NCI-H82 (cell line): ENCODE measurements at regions not wholly inside any gene's neighbourhood (a gene's known extent, or its start where the extent isn't known, plus 50 kb on each side); places are given as distances from the start of the nearest gene placed in this dataset.
"Not testable (repeated sequence)": the region's sequence is repeated elsewhere in the genome, so short reads cannot be mapped to it uniquely, and the experiment has no call there.

Experiments
- DNase-seq: peaks from one replicate; lab custom pipeline; 2025; lab: John Stamatoyannopoulos, UW

DNA sequence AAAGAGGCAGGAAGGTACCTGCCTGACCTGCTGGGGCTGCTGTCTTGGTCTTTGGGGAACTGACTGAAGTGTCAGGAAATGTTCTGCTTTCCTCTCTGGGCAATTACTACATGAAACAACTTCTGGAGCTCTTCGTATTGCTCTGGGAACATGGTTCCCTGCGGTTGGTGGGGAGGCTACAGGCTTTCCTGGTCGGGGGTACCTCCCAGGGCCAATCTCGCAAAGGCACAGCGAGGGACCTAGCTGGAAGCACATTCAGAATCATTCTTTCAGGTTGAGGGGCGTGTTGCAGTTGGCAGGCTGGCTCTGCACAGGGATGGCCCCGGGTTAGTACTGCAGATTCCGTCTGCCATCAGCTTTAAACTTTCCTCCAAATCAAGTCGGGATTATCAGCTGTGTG is 88.9 kb upstream of the RANBP3L start:
- DNase-seq = no peak

DNA sequence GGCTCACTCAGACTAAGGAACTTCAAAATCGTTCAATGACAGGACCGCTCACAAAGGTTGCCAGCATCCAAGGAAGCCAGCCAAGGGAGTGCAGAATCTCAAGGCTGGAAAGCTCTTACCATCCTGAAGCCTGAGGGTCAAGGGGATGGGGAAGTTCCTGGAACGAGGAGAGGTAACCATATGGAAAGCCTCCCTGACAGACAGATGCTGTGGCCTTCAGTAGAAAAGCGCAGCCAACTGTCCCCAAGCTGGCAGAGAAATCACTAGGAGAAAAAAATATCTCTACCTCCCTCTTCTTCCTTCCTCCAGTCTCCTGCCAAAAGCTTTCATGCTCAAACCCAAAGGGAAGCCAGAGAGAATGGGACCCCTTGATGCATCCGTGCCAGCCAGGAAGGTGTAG is 90.5 kb upstream of the RANBP3L start:
- no peak for DNase-seq

DNA sequence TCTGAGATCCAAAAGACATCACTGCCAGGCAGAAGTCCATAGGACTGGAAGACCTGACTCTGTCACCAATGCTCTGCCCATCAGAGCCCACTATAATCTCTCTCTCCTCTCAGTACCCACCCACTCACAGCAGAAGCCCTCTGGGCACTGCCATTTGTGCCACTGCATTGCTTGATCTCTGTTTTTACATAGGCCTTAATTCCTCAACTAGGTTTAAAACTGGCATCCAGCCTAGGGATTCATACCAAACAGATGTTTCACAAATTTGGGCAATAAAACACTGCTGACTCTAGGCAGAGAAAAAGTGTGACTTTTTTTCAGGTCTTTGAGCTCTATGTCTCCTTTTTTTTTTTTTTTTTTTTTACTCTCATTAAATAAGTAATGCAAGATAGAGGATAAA is 91.1 kb upstream of the RANBP3L start:
- DNase-seq = no peak

DNA sequence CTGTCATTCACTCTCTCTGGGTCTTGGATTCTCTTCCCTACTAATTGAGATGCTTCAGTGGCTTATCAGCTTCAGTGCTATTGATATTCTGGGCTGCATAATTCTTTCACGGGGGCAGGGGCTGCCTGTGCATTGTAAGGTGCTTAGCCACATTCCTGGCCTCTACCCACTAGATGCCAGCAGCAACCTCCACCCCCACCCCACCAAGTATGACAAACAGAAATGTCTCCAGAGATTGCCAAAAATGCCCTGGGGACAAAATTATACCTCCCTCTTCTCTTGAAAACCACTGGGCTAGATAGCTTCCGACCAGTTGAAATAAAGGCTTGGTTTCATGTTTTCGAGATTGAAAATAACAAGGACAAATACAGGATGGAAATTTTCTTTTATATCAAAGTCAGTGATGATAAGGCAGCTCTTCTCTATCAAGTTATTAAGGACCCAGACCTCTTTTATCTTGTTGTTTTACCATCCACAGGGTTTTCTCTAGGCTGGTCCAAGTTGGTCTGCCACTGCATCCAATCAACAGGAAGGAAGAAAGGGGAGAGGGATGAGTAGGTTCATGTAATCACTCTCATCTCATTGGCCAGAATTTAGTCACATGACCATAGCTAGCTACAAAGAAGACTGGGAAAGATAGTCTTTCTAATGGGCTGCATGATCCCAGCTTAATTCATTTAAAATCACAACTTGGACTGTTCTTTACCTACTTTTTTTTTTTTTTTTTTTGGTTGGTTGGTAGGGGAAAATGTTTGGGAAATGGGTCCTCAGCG is 92.1 kb upstream of the RANBP3L start:
- DNase-seq = peak; percentile 5

DNA sequence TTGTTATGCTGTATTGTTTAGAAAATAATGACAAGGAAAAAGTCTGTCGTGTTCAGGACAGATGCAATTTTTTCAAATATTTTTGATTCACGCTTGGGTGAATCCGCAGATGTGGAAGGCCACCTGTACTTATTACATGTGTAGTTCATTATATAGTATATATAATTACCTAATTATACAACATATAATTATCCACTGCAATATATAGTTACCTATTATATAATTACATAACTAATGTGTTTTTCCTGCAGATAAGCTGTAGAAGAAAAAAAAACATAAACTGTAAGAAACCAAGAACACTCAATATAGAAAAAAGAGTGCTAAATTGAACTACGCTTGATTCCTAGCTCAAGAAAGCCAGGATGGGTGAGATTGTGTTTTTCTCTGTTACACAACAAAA is 93.6 kb upstream of the RANBP3L start:
- DNase-seq = no peak

DNA sequence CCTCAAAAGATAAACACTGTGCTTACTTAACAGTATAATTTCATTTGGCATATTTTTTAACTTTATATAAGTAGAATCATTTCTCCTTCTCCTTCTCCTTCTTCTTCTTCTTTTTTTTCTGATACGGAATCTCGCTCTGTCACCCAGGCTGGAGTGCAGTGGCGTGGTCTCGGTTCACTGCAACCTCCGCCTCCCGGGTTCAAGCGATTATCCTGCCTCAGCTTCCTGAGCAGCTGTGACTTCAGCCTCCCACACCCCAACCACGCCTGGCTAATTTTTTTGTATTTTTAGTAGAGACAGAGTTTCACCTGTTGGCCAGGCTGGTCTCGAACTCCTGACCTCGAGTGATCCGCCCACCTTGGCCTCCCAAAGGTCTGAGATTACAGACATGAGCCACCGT is 94.2 kb upstream of the RANBP3L start:
- DNase-seq = not testable (repeated sequence)

DNA sequence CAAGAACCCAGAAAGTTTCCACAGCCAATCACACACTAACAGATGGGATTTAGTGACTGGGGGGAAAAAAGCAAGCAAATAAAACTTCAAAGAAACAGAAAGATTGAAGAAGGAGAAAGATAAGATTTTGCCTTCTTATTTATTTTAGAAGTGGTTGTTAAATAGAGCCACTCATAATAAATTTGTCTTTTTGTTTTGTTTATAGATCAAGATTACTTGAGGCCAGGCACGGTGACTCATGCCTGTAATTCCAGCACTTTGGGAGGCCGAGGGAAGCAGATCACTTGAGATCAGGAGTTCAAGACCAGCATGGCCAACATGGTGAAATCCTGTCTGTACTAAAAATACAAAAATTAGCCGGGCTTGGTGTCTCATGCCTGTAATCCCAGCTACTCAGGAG is 94.9 kb upstream of the RANBP3L start:
- DNase-seq = no peak

DNA sequence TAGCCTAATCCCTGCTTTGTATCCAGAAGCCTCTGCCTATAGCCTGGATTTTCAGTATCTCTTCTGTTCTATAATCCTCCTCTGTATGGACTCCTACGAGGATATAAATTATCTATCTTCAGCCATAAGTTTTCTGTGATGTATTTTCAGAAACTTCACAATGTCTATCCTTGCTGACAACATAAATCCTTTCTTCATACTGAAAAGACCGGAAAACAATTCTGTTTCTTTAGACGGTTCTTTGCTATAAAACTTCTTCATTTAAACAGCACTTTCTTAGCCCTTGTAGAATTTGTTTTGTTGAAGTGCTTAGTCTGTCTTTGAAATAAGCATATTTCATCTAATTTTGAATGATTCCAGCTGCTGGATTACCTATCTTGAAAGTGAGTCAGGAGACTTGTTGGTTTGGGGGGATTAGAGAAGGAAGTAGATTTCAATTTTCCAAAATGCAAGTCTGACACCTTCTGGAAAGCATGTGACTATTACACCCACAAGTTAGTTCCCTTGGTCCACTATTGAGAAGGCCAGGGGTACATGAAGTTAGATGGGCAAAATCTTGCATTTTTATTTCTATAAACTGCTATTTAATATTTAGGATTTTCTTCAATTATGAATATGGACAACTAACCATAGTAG is 96.3 kb upstream of the RANBP3L start:
- peak; percentile 62 for DNase-seq

DNA sequence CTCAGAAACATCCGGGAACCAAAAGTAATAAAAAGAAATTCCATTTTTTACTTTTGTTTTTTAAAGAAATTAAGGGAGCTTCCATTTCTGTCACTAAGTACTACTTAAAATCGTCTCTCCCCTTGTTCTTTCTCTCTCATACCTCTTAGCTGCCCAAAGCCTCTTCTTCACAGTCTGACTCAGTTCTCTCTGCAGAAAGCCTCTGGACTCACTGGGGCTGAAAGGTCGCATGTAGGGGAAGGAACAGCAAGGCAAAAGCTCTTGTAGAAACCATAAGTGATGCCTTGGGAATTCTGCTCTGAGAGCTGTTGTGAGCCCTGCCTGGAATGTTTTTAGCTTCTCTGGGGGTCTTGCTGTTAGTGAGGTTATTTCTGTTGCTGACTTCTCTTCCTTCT is 100.8 kb upstream of the RANBP3L start:
- DNase-seq = no peak

DNA sequence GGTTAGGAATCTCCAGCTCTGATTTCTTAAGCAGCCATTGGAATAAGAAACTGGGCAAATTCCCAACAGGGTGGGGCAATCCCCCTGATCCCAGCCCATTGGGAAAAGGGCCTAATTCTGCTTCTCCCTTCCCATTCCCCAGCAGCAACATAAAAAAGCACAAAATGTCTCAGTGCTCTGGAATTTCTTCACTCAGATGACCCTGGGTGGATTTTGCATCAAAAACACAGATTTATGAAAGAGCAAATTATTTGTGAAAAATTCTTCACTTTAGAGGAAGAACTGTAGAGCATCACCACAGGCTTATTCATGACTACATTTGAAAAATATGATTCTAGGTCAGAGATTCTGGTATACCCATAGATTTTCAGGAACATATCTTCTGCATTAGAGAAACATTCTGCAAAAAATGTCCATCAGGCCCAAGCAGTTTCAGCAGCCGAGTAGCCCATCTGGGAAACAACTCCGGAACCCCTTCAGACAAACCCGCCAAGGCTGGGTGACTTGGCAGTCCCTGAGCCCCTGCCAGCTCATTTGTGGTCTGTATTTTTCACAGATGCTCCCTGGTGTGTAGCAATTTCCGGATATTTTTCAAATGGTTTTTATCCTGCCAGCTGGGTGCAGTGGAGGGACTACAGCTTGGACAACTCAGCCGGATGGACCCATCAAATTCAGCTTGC is 102.1 kb upstream of the RANBP3L start:
- no peak for DNase-seq

DNA sequence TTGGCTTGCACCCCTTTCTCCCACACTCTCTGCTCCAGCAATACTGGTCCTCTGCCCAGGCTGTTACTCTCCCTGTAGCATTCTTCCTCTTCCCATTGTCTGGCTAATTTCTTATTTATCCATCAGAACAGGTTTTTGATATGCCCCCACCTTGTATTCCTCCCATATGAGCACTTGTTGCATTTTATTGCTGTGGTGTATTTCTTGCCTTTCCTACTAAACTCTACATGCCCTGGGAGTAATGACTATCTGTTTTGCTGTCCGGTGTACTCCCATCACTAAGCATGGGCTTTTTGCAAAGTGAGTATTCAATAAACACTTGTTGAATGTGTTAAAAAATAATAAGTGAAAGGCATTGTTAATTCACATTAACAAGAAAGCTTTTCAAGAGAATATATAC is 104.3 kb upstream of the RANBP3L start:
- no peak for DNase-seq

DNA sequence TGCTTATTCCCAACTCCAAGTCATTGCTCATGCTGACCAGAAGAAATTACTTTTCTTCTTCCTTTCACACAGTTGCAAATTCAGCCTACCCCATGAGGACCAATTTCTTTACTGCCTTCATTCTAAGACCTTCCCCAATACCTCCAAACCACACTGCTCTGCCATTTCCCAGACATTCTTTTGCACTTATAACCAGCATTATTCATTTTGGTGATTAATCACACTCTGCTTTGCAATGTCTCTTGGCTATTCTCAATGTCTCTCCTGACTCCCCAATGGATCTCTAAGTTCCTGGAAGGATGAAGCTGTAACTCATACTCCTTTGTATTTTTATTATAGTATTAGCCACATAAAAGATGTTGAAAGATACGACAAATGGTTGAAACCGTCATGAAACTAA is 105.7 kb upstream of the RANBP3L start:
- no peak for DNase-seq

DNA sequence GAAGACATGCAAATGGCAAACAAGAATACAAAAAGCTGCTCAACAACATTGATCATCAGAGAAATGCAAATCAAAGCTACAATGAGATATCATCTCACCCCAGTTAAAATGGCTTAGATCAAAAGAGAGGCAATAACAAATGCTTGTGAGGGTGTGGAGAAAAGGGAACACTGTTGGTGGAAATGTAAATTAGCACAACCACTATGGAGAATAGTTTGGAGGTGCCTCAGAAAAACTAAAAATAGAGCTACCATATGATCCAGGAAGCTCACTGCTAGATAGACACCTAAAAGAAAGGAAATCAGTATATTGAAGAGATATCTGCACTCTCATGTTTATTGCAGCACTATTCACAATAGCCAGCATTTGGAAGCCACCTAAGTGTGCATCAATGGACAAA is 108.0 kb upstream of the RANBP3L start:
- not testable (repeated sequence) for DNase-seq

DNA sequence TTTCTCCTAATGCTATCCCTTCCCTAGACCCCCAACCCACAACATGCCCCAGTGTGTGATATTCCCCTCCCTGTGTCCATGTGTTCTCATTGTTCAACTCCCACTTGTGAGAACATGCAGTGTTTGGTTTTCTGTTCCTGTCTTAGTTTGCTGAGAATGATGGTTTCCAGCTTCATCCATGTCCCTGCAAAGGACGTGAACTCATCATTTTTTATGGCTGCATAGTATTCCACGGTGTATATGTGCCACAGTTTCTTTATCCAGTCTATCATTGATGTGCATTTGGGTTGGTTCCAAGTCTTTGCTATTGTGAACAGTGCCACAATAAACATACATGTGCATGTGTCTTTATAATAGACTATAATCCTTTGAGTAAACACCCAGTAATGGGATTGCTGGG is 109.0 kb upstream of the RANBP3L start:
- not testable (repeated sequence) for DNase-seq

DNA sequence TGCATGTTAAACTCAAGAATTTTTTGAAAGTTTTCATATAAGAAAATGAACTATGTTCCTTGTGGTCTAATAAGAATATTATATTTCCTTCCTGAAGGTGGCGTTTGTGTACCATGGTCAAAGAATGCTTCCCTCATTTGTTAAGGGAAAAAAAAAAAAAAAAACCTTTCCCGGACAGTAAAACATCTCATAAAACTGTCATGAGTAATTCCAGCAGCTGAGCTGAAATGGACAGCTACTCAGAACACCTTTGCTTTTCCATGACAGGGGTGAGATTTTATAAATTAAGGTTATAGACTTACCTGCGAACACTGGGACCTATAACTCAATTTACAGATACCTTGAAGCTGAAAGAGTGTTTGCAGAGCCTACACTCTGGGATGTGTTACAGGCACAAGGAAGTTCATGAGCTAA is 113.2 kb upstream of the RANBP3L start:
- peak; percentile 61 for DNase-seq

DNA sequence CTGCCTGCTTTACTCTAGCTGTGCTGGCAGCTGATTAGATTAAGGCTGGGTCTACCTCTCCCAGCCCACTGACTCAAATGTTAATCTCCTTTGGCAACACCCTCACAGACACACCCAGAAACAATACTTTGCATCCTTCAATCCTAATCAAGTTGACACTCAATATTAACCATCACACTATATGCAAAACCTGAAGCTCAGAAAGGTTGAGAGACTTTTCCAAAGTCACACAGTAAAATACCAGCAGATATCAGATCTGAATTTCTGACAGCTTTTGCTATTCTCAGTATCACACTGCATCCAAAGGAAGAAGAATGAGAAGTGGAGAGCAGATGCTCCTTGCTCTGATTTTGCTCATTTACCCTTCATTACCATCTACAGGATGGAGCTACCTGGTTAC is 114.9 kb upstream of the RANBP3L start:
- DNase-seq = no peak

DNA sequence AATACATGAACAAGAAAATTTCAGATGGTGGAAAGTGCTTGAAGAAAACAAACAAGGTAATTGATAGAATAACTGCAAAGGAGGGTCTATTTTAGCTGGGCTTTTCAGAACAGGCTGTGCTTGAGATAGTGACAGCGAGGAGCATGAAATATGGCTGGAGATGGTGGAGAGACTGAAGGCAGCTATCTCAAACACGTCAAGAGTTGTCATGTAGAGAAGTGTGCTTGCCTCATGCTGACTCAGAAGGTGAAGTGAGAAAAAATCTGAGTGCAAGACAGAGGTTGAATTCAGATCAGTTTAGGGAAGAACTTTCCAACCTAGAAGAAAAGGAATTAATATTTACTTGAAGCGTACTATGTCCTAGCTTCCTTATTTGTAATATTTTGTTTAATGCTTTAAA is 115.5 kb upstream of the RANBP3L start:
- DNase-seq = no peak

DNA sequence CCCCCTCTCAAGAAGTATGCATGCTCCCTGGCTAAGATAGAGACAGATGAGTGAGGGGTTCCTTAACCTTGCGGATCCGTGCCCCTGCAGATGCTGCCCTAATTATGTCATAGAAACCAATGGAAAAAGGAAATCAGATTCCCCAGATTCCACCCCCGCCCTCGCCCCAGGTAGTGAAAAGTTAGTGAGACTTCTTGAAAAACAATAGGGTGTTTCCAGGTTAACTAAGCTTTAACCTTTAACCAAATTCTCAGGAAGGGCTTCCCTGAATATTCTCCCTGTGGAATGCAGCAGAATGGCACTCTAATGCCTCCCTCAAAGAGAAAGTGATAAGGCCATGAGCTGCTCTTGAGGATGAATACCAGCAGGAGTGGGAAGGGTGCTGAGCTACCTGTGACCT is 116.0 kb upstream of the RANBP3L start:
- no peak for DNase-seq

DNA sequence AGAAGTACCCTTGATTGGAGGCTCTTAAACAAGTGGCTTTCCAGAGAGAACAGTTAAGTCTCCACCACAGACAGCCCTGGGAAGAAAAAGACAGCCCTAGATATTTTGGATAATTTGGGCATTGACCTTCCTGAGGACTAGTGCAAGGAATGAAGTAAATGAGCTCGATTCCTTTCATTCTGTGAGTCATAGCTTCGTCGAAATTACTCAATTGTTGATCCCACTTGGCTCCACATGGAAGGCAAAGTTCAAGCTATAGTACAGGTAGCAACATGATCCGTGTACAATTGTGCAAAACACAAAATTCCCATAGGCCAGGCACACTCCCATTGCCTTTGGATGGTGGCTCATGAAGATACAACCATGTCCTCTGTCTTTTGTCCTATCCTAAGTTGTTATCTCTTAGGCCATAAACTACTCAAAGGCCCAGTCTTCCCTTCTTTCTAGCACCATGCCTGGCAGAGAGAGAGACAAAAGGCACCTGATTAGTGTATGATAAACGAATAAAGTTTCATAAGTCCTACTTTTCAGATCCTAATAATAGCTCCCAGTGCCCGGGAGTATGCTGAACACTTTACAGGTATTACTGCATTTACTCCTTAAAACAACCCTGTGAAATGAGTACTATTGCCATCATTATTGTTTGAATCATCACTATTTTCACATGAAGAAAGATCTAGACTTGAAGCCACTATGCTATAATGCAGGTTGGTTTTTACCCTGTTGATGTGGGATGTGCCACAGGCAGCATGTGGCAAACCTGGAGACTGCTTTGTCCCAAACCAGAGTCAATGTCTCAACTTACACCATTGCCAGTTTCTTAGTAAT is 116.7 kb upstream of the RANBP3L start:
- DNase-seq = no peak

DNA sequence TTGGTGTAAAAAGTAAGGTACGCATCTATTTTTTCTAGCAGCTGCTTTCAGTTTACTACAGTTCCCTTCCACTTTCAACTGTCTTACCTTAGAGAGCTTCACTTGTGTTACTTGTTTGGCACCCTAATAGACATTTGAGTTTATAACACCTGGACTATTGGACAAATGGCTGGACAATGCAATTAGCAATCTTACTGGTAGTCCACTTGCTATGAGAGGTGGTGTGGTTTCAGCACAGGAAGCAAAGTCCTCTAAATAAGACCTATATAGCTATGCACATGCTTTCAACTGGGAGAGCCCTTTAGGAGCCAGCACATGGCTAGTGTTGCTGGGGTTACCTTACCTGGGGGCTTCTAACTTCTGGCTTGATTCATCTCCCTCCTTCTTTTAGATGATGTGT is 119.6 kb upstream of the RANBP3L start:
- no peak for DNase-seq

DNA sequence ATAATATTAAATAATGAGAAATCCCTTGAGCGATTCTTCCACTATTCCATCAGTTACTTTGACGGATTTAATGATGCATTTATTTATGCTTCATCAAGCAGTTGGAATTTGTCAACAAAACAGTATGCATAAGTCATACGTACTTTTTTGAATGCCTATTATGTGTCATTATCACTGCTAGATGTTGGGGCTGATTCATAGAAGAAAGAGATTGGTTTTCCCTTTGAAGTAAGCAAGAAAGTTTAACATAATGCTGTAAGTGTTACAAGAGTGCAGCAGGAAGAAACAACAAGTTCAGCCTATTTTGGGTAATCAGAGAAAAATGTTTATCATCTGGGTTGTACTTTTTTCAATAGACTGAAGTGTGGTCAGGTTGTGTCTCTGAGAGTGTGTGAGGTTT is 121.2 kb upstream of the RANBP3L start:
- no peak for DNase-seq

DNA sequence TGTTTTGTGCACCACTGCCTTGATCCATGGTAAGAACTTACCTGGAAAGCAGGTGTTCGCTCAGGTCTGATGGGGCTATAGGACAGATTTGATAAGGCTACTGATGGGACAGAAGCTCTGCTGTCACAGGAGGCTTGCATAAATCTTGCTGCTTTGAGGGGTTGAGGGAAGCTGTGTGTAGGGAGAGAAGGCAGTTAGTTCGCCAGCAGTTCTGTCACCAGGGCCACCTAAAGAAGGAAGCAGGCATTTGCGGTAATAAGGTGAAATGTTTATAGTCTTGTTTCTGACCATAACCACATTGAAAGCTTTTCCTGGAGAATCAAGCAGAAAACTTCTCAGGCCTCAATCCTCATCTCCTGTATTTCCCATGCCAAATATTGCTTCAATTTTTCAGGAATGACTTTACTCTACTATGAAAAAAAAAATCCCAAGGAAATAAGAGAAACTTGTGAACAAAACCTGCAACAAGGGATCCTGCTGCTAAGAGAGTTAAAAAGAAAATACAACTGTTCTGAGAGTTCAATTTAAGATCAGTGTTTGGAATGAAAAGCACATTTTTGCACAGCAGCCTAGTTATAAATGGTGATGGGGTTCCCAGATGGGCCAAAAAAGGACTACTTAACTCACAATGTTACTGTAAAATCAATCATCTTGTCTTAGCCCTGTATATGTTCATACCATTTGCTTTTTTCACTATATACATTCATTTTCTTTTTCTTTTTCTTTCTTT is 122.0 kb upstream of the RANBP3L start:
- DNase-seq = no peak
